ENCODE measurements at regions not wholly inside any gene's neighbourhood (a gene's known extent, or its start where the extent isn't known, plus 50 kb on each side); places are given as distances from the start of the nearest gene placed in this dataset.

GRCh38 chrX:10972706-10973105 lies 138.4 kb upstream of the HCCS start:
- TF ChIP-seq CTCF (IDR thresholded peaks at IDR 0.05) (no peak), EZH2 (IDR thresholded peaks at IDR 0.05) (no peak)

Data from neural progenitor cell (in vitro differentiated cells).